HFF-Myc (cell line): ENCODE measurements at regions not wholly inside any gene's neighbourhood (a gene's known extent, or its start where the extent isn't known, plus 50 kb on each side); places are given as distances from the start of the nearest gene placed in this dataset.

Experiments used
- DNase-seq: peaks from one replicate; pipeline ENCODE4 v3.0.0-alpha.2; 2011; ENCODE audit warnings: low read depth; ENCODE audit errors: extremely low read depth
- H3K4me3 ChIP-seq: replicated peaks from 2 replicates; pipeline ENCODE4 v1.5.1; 2011; ENCODE audit warnings: low read depth, mild to moderate bottlenecking, control low read depth, low read length
- CTCF ChIP-seq: IDR thresholded peaks from 2 replicates; pipeline ENCODE4 v1.5.1; 2012; ENCODE audit warnings: mild to moderate bottlenecking, low read depth, low read length, control low read depth; ENCODE audit errors: missing control alignments

GRCh38 chr7:4399596-4399995 lies 282.5 kb upstream of the FOXK1 start:
- no peak for TF ChIP-seq CTCF
- no peak for DNase-seq
- H3K4me3 ChIP-seq = no peak overlapping the region

- no peak for TF ChIP-seq CTCF
These were observed 275.6 kb upstream of the FOXK1 start for GRCh38 chr7:4406288-4407058.

GRCh38 chr7:4409946-4410345 lies 272.1 kb upstream of the FOXK1 start:
- no peak for TF ChIP-seq CTCF
- H3K4me3 ChIP-seq = no peak overlapping the region
- DNase-seq = no peak

More at GRCh38 chr7:4406288-4407058, 275.6 kb upstream of the FOXK1 start:
- no peak overlapping the region for H3K4me3 ChIP-seq
- DNase-seq = no peak

GRCh38 chr7:4416396-4417056 lies 265.6 kb upstream of the FOXK1 start:
- H3K4me3 ChIP-seq = no peak overlapping the region
- no peak for DNase-seq
- no peak for TF ChIP-seq CTCF

GRCh38 chr7:4428526-4428925 lies 253.6 kb upstream of the FOXK1 start:
- no peak for DNase-seq
- TF ChIP-seq CTCF = no peak
- H3K4me3 ChIP-seq = no peak overlapping the region

- no peak for DNase-seq
- no peak overlapping the region for H3K4me3 ChIP-seq
- no peak for TF ChIP-seq CTCF
These were observed 251.9 kb upstream of the FOXK1 start for GRCh38 chr7:4430227-4430626.

- no peak overlapping the region for H3K4me3 ChIP-seq
- DNase-seq = no peak
- TF ChIP-seq CTCF = no peak
These were observed 247.8 kb upstream of the FOXK1 start for GRCh38 chr7:4434306-4434705.
